ENCODE measurements at regions not wholly inside any gene's neighbourhood (a gene's known extent, or its start where the extent isn't known, plus 50 kb on each side); places are given as distances from the start of the nearest gene placed in this dataset.

DNA sequence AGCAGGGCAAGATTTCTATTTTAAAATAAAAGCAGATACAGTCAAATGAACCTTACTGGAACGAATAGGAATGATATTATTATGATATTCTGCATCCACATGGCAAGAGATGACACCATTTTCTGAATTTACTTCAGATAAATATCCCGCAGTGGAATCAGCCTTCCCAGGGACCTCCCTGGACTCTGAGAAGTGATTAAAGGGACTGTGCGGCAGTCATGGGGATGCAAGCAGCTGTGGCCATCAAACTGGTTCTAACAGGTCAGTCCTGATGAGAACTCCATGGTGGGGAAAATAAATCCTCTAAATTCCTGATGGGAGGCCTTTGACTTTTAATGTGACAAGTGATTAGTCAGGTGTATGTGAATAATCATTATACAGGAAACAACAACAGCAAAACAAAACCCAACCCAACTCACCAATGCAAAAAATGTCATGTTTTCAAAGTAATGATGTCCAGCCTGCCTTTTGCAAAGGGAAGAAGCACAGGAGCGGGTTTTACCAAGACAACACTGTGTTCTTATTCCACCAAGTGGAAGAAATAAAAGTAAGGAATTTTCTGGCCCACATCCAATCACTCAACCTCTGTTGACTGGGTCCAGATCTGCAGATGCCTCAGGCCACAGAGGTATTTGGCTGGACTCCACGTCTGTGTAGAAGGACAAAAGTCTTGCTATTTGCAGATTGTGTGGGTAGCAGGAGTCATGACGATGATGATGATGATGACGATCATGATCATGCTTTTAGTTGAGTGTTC is 61.9 kb upstream of the CITED2 start:
- H3K27me3 ChIP-seq (ENCODE audit: control insufficient read depth, insufficient read depth, low read length), result no peaks in the 10 kb centered on the region
- H3K36me3 ChIP-seq (ENCODE audit: control insufficient read depth, insufficient read depth, low read length), result no peaks in the 10 kb centered on the region
- no peak overlapping the region for H3K4me3 ChIP-seq (ENCODE audit: low read length)
- peaks cover 4% of the 10 kb centered on the region for H3K4me1 ChIP-seq (ENCODE audit: control insufficient read depth, insufficient read depth, low read length)
- H3K9me3 ChIP-seq (ENCODE audit: control insufficient read depth, low read depth, low read length), result no peaks in the 10 kb centered on the region
- WGBS (ENCODE audit: insufficient coverage, low lambda C conversion rate), result 83% methylated on average over 1 of the region's 7 CpGs
- no peak overlapping the region for H3K27ac ChIP-seq (ENCODE audit: low read length)
- no peak for DNase-seq

DNA sequence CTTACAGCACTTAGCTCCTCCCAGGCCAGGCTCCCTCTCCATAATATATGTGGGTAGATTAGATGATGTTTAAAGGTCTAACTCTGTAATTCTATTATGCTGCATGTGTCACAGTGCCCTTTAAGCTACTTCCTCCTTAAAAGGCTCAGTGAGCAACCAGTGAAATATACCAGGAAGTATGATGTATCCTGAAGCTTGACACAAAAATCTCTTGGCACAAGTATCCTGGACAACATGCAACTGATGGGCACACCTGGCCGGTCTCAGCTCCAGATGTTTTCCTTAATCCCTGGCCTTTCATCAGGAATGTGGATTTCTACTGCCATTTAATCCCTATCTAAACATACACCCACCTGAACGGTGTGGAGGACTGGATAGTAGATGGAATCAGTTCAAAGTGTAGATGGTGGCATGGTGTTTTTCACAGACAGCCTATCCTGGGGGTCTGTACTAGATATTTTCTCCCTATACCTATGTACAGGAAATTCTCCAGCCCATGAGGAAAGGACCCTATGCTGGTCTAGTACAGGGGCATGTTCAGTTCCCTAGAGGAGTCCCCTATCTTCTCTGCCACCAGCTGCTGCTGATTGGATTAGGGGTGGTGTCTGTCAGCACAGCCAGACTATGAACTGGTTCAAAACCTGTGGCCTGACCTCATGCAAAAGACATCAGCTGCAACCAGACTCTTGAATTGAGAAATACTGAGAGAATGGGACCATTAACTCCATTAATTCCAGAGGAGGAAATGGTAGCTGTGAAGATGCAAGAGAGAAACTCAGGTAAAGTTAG is 59.4 kb upstream of the CITED2 start:
- Histone ChIP-seq H3K4me3 (ENCODE audit: low read length) (no peak overlapping the region), H3K4me1 (ENCODE audit: control insufficient read depth, insufficient read depth, low read length) (peaks cover 4% of the 10 kb centered on the region), H3K9me3 (ENCODE audit: control insufficient read depth, low read depth, low read length) (no peaks in the 10 kb centered on the region), H3K36me3 (ENCODE audit: control insufficient read depth, insufficient read depth, low read length) (no peaks in the 10 kb centered on the region), H3K27ac (ENCODE audit: low read length) (no peak overlapping the region), H3K27me3 (ENCODE audit: control insufficient read depth, insufficient read depth, low read length) (no peaks in the 10 kb centered on the region)
- no CpG with 5 or more reads among the region's 2 CpGs for WGBS (ENCODE audit: insufficient coverage, low lambda C conversion rate)
- DNase-seq, result peak; percentile 35 to 64

DNA sequence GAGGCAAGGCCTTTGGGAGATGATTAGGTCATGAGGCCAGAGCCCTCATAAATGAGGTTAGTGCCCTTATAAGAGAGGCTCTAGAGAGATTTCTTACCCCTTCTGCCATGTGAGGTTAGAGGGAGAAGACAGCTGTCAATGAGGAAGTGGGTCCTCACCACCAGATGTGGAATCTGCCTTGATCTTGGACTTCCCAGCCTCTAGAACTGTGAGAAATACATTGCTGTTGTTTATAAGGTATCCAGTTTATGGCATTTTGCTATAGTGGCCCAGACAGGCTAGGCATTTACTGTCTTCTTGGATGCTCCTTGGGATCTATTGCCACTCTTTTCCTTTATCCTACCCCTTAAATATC is 57.1 kb upstream of the CITED2 start:
- DNase-seq, result no peak
- H3K4me3 ChIP-seq (ENCODE audit: low read length), result no peak overlapping the region
- no peaks in the 10 kb centered on the region for H3K36me3 ChIP-seq (ENCODE audit: control insufficient read depth, insufficient read depth, low read length)
- no peak overlapping the region for H3K27ac ChIP-seq (ENCODE audit: low read length)
- H3K9me3 ChIP-seq (ENCODE audit: control insufficient read depth, low read depth, low read length), result no peaks in the 10 kb centered on the region
- H3K27me3 ChIP-seq (ENCODE audit: control insufficient read depth, insufficient read depth, low read length), result no peaks in the 10 kb centered on the region
- peaks cover 4% of the 10 kb centered on the region for H3K4me1 ChIP-seq (ENCODE audit: control insufficient read depth, insufficient read depth, low read length)

DNA sequence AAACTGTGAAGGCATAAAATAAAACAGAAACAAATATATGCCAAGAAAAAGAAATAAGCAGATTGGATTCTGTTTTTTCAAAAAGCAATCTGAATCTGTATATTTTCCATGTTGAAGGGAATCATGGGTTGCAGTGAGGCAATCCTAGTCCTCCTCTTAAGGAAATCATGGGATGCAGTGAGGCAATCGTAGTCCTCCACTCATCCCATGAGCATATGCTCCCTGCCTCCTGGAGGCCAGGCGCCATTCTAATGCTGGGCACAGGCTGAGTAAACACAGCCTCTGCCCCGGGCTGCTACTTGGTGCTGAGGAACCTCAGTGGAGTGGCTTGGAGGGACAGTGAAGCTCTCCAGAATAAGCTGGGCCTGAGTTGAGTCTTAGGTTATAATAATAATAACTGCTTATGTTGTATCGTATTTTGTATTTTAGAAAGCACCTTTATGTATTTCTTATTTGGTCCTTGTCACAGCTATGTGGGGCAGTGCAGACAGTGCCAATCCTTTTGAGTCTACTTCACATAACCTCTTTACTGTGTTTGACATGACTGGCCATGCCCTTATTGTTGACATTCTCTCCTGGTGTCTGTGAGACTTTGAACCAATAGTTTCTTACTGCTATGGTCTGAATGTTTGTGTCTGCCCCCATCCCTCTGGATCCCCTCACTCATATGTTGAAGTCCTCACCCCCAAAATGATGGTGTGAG is 56.6 kb upstream of the CITED2 start:
- Histone ChIP-seq H3K27me3 (ENCODE audit: control insufficient read depth, insufficient read depth, low read length) (no peaks in the 10 kb centered on the region), H3K4me3 (ENCODE audit: low read length) (no peak overlapping the region), H3K27ac (ENCODE audit: low read length) (no peak overlapping the region), H3K4me1 (ENCODE audit: control insufficient read depth, insufficient read depth, low read length) (peaks cover 4% of the 10 kb centered on the region), H3K9me3 (ENCODE audit: control insufficient read depth, low read depth, low read length) (no peaks in the 10 kb centered on the region), H3K36me3 (ENCODE audit: control insufficient read depth, insufficient read depth, low read length) (no peaks in the 10 kb centered on the region)
- DNase-seq, result no peak
- no CpG with 5 or more reads among the region's 4 CpGs for WGBS (ENCODE audit: insufficient coverage, low lambda C conversion rate)

DNA sequence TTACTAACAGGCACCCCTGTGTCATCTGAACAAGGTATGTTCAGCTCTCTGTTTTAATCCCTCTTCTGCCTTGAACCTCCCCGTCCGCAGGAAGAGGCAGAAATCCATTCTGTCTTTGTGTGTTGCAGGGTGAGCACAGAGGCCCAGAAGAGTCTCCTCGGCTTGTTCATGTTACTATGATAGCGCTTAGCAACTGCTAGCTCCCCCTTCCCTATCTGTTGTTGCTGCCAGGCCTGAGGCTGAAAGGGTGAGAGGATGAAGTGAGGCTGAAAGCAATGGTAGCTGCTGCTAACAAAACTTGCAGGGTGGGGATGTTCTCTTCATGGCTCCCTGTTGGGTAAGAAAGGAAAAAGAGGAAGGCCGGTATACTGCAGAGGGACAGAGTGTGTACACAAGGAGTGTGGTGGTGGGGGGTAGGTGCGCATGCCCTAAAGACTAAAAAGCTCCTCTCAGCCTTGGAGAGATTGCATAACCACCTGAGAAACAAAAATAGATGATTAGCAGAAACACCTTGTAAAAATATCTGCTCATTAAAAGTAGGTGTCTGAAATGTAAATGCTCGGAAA is 55.2 kb upstream of the CITED2 start:
- no peaks in the 10 kb centered on the region for H3K9me3 ChIP-seq (ENCODE audit: control insufficient read depth, low read depth, low read length)
- H3K4me3 ChIP-seq (ENCODE audit: low read length), result no peak overlapping the region
- no peak for DNase-seq
- peaks cover 4% of the 10 kb centered on the region for H3K4me1 ChIP-seq (ENCODE audit: control insufficient read depth, insufficient read depth, low read length)
- no peaks in the 10 kb centered on the region for H3K36me3 ChIP-seq (ENCODE audit: control insufficient read depth, insufficient read depth, low read length)
- 86% methylated on average over 1 of the region's 7 CpGs for WGBS (ENCODE audit: insufficient coverage, low lambda C conversion rate)
- H3K27me3 ChIP-seq (ENCODE audit: control insufficient read depth, insufficient read depth, low read length), result no peaks in the 10 kb centered on the region
- H3K27ac ChIP-seq (ENCODE audit: low read length), result no peak overlapping the region

DNA sequence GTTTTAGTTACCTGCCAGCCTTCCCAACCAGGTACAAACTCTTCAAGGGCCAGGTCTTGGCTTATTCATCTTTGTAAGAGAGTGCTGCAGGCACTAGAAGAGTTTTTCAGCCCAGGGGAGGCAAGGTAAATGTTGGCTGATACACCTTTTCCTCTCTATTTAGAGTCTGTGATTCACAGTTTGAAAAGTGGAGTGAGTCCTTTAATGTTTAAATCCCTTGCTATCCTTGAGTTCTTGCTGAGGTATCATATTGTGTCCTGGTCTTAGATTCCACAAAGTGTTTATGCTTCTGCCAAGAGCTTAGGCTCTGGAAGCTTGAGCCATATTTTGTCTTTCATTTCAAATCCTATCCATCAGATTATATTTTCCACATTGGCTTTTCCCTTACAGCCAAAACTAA is 52.8 kb upstream of the CITED2 start:
- Histone ChIP-seq H3K36me3 (ENCODE audit: control insufficient read depth, insufficient read depth, low read length) (no peaks in the 10 kb centered on the region), H3K27me3 (ENCODE audit: control insufficient read depth, insufficient read depth, low read length) (no peaks in the 10 kb centered on the region), H3K4me3 (ENCODE audit: low read length) (no peak overlapping the region), H3K4me1 (ENCODE audit: control insufficient read depth, insufficient read depth, low read length) (no peaks in the 10 kb centered on the region), H3K9me3 (ENCODE audit: control insufficient read depth, low read depth, low read length) (no peaks in the 10 kb centered on the region), H3K27ac (ENCODE audit: low read length) (no peak overlapping the region)
- DNase-seq, result no peak

DNA sequence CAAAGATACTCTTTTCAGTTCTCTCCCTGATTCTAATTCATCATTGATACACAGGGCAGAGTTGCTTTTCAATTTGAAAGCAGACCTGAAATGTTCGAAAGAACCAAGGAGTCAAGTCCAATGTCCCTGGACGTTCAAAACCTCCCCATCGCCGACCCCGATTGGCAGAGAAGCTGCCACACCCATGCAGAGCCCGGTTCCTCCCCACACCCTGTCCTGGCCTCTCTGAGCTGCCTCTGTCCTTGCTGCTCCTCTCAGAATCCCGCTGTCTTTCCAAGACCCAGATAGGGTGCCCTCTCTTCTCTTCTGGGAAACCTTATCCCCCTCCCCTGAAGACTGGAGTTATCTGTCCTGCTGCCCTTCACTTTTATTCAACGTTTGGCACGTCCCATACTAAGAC is 52.3 kb upstream of the CITED2 start:
- Histone ChIP-seq H3K27me3 (ENCODE audit: control insufficient read depth, insufficient read depth, low read length) (no peaks in the 10 kb centered on the region), H3K27ac (ENCODE audit: low read length) (no peak overlapping the region), H3K4me1 (ENCODE audit: control insufficient read depth, insufficient read depth, low read length) (no peaks in the 10 kb centered on the region), H3K4me3 (ENCODE audit: low read length) (no peak overlapping the region), H3K36me3 (ENCODE audit: control insufficient read depth, insufficient read depth, low read length) (no peaks in the 10 kb centered on the region), H3K9me3 (ENCODE audit: control insufficient read depth, low read depth, low read length) (no peaks in the 10 kb centered on the region)
- WGBS (ENCODE audit: insufficient coverage, low lambda C conversion rate), result no CpG with 5 or more reads among the region's 9 CpGs
- no peak for DNase-seq

DNA sequence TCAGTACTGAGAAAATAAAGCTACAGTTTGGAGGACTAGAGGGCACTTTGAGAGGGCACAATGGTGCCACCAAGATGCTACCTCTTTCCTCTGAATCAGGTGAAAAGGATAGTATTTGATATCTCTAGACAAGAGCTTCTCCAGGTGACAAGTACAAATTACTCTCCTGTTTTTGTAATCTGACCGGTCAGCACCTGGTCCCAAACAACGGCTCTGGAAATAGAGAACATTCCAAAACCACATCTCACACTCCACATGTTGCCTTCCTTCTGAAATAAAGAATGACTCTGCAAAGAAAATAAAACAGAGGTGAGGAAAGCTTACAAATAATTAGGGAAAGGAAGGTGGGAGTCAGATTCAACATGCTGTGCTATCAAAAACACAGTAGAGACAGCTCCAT is 51.3 kb upstream of the CITED2 start:
- H3K27me3 ChIP-seq (ENCODE audit: control insufficient read depth, insufficient read depth, low read length), result no peaks in the 10 kb centered on the region
- H3K36me3 ChIP-seq (ENCODE audit: control insufficient read depth, insufficient read depth, low read length), result no peaks in the 10 kb centered on the region
- no peaks in the 10 kb centered on the region for H3K4me1 ChIP-seq (ENCODE audit: control insufficient read depth, insufficient read depth, low read length)
- WGBS (ENCODE audit: insufficient coverage, low lambda C conversion rate), result no CpG with 5 or more reads among the region's 2 CpGs
- H3K9me3 ChIP-seq (ENCODE audit: control insufficient read depth, low read depth, low read length), result no peaks in the 10 kb centered on the region
- DNase-seq, result no peak
- no peak overlapping the region for H3K4me3 ChIP-seq (ENCODE audit: low read length)
- no peak overlapping the region for H3K27ac ChIP-seq (ENCODE audit: low read length)

DNA sequence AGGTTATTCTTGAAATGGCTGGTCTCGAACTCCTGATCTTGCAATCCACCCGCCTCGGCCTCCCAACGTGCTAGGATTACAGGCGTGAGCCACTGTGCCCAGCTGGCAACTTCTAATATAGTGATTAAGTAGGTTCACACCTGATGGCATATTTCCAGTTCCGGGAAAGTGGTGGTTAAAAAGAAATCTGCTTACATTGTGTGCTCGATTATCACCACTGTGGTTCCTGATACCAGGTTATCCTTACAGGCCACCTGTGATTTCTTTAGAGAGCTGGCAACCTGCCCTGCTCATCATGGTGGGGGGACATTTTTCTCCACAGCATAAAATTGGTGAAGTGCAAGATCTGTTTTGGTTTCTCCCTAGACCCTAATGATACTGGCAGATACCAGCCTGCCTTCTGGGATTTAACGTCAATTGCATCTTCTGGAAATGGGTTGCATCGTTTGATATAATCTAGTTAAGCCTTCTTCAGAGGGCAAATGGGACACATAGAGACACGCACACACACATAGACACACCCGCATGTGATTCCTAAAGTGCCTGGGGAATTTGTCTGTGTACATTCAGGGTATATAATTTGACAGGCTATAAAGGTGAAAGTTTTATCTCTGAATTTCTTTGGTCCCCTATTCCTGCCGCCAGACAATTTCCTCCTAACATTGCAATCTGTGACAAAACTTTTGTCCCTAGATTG is 49.7 kb upstream of the CITED2 start:
- DNase-seq, result no peak

More for the DNA sequence above, 49.7 kb upstream of the CITED2 start:
- Histone ChIP-seq H3K4me3 (ENCODE audit: low read length) (no peak overlapping the region), H3K36me3 (ENCODE audit: control insufficient read depth, insufficient read depth, low read length) (no peaks in the 10 kb centered on the region), H3K27ac (ENCODE audit: low read length) (no peak overlapping the region), H3K9me3 (ENCODE audit: control insufficient read depth, low read depth, low read length) (no peaks in the 10 kb centered on the region), H3K27me3 (ENCODE audit: control insufficient read depth, insufficient read depth, low read length) (no peaks in the 10 kb centered on the region), H3K4me1 (ENCODE audit: control insufficient read depth, insufficient read depth, low read length) (no peaks in the 10 kb centered on the region)
- WGBS (ENCODE audit: insufficient coverage, low lambda C conversion rate), result no CpG with 5 or more reads among the region's 12 CpGs

Measured in large intestine (tissue), 3 donors.